ENCODE measurements at regions not wholly inside any gene's neighbourhood (a gene's known extent, or its start where the extent isn't known, plus 50 kb on each side); places are given as distances from the start of the nearest gene placed in this dataset.

DNA sequence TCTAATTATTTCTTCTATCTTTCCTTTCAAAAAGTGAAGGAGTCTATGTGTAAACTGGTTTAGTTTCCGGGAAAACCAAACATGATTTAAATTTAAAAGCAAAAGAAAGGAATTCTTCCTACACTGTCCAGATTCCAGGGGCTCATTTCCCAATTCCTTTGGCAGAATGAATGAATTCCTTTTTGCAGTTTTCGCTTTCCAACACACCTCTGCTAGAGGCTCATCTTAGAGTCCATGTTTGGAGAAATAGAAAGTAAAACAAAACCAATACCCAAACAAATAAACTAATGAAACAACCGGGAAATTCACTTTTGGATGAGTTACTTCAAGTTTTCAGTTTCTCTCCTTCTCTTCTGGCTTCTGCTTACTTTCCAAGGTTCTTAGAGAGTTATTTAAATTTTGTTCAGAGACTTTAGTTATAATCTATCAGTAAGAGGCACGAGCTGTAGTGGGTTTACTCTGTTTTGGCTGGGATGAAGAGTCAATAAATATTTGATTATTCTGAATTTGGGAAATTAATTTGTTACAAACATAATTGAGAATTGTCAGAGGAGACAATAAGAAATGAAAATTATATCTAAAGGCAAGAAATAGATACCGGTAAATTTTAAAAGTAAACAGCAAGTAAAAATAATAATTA, 365.0 kb upstream of the CDH9 start:
- DNase-seq (ENCODE audit: low spot score) = no peak

DNA sequence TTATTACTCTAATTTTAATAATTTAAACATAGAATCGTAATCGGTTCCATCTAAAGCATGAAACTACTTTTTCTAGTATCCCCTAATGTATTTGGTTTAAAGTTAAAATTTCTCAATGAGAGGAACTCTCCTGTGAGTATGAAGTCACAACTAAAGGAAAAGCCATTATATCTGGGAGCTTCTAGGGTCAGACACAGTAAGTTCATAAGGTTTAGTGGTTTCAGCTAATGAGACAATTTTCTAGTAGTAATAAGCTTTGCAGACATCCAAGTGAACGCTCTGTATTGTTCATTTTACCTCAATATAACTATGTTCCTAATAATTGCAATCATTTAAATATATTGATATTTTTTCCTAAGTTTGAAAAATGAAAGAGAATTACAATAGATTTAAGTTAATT, 364.4 kb upstream of the CDH9 start:
- DNase-seq (ENCODE audit: low spot score) = no peak

DNA sequence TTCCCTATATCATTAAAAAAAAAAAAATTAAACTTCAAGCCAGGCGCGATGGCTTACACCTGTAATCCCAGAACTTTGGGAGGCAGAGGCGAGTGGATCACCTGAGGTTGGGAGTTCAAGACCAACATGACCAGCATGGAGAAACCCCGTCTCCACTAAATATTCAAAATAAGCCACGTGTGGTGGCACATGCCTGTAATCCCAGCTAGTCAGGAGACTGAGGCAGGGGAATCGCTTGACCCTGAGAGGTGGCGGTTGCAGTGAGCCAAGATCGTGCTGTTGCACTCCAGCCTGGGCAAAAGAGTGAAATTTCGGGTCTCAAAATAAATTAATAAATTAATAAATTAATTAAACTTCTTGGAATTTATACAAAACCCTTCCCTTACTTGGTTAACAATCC, 358.6 kb upstream of the CDH9 start:
- no peak for DNase-seq (ENCODE audit: low spot score)

DNA sequence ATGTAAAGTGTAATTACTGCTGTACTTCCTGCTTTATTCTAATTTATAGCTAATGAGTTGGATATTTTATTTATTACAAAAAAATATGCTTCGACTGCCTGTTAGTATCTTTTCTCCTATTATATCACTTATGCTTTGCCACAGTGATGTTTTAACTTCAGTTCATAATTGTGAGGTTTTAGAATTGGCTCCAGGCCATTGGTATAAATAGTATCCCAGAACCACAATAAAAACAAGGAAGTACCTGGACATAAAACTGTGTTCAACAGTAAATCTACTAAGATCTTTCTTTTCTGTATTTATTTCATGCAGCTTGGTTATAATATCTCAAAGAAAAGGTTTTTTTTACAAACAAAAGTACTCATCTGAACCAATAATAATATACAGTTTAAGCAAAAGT, 354.3 kb upstream of the CDH9 start:
- no peak for DNase-seq (ENCODE audit: low spot score)

DNA sequence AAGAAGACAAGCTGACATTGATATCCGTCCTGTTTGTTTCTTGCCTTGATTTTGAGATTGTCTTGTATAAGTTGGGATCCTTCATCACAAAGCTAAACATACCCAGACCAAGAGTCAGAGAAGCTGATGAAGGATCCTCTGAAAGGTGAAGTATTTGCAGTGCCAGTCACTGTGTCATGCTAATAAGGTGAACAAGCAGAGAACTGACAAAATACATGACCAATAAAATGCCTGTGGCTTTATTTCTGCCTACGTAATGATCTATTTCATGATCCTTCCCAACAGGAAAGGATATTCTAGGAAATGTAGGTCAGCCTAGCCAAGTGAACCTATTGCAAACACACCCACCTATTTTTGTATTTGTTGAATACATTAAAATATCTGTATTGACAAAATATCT, 351.3 kb upstream of the CDH9 start:
- DNase-seq (ENCODE audit: low spot score) = no peak

DNA sequence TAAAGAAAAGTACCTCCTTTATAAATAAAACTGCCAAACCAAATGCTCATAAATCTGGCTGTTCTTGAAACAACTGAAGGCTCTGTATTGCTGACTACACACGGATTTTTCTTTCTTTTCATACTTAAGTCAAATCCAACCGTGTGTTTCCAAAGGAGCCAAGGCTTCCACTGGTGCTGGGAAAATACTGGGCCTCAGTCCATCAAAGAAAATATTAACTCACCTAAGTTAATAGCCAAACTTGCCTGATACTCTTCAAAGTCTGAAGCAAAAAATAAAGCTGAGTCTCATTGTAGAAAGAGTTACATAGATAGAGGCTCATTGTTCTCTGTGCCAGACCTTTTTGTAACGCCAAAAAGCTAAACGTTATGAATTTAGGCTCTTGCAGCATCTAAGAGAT, 350.4 kb upstream of the CDH9 start:
- no peak for DNase-seq (ENCODE audit: low spot score)

DNA sequence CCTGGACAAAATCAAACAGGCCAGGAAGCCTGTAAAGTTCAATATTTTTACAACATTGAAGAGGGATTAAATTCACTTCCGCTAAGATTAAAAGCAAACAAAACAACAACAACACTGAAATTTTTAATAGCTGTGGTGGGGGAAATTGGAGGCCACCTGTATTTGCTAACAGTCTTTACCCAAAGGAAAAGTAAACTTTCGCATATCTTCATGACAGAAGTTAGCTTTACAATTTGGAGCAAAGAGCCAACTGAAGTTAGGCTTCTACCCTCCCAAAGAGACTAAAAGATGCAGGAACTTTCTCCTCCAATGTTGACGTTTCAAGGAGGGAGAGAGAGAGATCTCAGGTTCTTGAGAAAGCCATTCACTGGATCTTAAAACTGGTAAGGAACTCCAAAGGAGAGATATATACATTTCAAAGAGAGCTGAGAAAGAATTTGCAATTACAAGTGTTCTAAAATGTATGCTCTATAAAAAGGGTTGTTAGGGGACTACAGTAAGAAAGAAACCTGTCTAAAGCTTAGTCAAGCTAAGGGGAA, 349.2 kb upstream of the CDH9 start:
- DNase-seq (ENCODE audit: low spot score) = no peak

DNA sequence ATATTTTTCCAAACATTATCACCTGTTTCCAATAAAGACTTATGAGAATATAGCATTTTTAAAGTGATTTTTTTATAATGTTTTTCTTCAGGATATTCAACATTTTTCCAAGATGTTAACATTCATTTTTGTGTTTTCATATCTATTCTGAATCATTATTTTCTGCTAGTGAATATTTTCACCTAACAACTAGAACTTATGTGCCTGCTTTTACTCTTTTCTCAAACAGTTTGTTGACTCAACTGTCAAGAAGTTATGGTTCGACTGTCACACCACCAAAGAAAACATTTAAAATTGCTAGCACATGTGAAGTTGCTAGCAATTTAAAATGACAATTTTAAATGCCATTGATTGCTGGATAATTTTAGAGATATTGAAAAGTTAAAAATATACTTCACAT, 343.3 kb upstream of the CDH9 start:
- no peak for DNase-seq (ENCODE audit: low spot score)

DNA sequence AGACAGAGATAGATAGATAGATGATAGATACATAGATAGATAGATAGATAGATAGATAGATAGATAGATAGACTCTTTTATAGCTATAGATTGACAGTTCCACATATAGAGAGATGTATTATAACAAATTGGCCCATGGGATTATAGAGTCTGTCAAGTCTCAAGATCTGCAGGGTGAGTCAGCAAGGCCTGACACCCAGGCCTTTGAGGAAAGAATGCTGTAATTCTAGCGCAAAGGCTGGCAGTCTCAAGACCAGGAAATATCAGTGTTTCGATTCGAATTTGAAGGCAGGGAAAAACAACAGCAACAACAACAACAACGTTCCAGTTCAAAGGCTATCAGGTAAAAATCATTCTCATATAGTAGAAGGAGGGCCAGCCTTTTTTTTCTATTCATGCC, 339.2 kb upstream of the CDH9 start:
- no peak for DNase-seq (ENCODE audit: low spot score)

DNA sequence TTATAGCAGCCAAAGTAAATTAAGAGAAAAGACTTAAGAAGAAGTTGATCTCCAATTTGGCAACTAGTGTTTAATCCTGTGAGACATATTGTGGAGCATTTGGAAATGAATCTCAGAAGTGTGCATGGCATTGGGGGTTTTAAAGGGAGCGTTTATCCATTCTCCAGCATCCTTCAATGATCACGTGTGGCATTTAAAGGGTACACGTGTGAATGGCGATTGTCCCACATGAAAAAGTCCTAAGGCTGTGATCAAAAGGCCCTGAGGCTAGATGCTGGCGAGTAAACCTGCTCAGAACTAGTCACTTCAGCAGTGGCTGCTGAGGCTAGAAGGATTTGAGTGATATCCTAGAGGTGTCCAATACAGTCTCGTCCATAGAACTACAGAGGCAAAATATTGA, 315.6 kb upstream of the CDH9 start:
- no peak for DNase-seq (ENCODE audit: low spot score)

DNA sequence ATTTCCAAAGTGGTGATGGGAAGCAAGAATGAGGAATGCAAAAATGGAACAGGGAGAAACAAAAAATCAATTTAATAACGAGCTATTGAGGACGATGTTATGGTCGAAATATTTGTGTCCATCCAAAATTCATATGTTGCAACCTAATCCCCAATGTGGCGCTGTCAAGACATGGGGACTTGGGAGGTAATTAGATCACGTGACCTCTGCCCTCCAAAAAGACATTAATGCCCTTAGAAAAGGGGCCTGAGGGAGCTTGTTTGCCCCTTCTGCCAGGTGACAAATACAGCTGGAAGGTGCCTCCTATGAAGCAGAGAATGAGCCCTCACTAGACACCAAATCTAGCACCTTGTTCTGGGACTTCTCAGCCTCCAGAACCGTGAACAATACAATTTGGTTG, 315.2 kb upstream of the CDH9 start:
- DNase-seq (ENCODE audit: low spot score) = no peak

DNA sequence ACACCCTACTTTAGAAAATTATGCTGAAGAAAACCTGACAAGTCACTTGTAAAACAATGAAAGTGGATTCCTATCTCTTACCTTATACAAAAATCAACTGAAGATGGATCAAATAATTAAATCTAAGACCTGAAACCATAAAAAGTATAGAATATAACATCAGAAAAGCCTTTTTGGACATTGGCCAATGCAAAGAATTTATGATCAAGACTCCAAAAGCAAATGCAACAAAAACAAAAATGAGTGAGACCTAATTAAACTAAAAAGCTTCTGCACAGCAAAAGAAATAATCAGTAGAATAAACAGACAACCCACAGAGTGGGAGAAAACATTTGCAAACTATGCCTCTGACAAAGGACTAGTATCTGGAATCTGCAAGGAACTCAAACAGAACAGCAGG, 303.0 kb upstream of the CDH9 start:
- no peak for DNase-seq (ENCODE audit: low spot score)

DNA sequence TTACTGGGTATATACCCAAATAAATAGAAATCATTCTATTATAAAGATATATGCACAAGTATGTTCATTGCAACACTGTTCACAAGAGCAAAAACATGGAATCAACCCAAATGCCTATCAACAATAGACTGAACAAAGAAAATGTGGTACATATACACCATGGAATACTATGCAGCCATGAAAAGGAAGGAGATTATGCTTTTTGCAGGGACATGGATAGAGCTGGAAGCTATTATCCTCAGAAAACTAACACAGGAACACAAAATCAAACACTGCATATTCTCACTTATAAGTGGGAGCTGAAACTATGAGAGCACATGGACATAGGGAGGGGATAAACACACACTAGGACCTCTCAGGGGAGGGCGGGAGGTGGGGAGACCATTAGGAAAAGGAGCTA, 298.4 kb upstream of the CDH9 start:
- DNase-seq (ENCODE audit: low spot score) = no peak

DNA sequence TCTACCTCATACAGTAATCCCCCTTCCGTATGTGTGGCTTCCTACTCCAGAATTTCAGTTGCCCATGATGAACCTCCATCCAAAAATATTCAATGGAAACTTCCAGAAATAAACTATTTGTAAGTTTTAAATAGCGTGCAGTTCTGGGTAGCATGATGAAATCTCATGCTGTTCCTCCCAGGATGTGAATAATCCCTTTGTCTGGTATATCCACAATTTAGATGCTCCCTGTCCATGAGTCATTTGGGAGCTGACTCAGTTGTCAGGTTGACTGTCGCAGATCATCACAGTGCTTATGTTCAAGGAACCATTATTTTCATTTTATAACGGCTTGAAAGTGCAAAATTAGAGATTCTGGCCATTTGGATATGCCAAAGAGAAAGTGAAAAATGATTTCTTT, 290.1 kb upstream of the CDH9 start:
- no peak for DNase-seq (ENCODE audit: low spot score)

DNA sequence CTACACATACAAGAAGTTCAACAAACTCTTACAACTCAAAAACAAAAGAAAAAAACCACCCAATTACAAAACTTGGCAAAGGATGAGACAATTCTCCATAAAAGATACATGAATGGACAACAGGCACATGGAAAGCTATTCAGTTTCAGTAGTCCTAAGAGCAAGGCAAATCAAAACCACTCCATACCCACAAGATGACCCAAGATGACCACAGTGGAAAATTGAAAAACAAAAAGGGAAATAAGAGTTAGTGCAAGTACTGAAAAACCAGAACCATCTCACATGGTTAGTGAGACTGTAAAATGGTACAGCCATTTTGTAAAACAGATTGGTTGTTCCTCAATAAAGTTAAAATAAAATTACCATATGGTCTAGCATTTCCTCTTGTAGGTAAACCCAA, 287.1 kb upstream of the CDH9 start:
- no peak for DNase-seq (ENCODE audit: low spot score)

DNA sequence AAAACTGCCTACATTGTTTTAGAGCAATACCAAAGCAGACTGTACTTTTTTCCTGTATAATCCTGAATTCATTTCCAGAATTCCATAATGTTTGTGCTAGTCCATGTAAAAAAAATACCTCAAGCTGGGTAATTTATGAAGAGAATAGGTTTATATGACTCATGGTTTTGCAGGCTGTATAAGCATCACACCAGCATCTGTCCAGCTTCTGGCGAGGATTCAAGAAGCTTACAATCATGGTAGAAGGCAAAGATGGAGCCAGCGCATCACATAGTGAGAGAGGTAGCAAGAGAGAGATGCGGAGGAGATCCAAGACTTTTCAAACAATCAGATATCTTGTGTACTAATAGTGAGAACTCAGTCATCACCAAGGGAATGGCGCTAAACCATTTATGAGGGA, 280.3 kb upstream of the CDH9 start:
- no peak for DNase-seq (ENCODE audit: low spot score)

DNA sequence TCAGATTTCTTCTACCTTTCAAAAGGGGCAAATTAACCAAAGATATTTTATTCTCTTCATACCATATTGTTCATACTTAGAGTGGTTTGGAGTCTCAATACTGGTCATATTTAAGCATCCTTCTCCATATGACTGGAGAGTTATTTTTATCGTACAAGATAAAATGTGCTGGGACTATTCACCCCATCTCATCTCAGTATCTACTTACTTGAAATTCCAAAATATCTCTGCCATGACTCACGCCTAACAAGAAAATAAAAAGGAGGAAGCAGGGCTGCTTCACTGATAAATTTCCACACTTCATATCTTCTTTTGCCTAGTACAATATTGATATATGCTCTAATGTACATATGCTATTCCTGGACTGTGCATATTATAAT, 277.9 kb upstream of the CDH9 start:
- DNase-seq (ENCODE audit: low spot score) = no peak

DNA sequence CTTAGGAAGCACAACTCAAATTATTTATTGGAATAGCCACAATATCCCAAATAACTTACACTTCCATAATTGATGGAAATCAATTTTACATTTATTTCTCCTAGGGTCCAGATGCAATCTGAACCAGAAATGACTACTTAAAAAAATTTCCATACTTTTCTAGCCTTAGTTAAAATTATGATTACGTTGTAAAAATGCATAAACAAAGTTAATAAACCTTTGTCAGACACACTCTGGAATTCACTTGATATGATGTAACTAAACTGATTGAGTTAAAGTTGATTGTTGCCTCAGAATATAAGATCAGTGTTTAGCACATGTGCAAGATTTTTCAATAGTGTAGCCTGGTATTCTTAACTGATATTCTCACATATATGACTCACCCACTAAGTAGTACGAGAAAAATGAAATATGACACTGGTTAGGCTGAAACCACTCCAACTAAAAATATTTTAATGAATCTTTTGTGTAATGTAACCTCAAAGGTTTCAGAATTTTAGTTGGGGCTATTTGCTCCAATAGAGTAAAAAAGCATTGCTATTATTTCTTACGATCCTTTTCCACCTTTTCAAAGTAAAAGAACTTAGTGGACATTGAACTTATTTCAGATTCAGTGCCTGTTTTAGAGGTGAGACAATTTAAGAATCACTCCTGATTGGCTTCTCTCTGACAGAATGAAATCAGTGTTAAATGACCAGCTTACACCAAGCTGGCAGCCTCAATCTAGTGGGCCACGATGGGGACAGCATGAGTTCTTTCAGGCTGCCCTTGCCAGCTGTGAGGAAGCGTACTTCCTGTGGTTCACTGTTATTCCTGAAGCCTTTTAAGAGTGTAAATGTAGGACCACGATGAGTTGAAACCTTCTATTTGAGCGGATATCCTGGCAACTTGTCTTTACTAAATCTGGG, 277.2 kb upstream of the CDH9 start:
- no peak for DNase-seq (ENCODE audit: low spot score)

DNA sequence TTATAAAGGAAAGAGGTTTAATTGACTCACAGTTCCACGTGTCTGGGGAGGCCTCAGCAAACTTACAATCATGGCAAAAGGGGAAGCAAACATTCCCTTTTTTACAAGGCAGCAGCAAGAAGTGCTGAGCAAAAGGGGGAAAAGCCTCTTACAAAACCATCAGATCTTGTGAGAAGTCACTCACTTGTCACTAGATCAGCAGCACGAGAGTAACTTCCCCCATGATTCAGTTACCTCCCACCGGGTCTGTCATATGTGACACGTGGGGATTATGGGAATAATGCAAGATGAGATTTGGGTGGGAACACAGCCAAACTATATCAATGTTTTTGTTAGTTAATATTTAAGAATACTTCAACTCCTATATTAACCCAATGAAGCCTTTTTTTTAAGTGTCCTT, 275.2 kb upstream of the CDH9 start:
- DNase-seq (ENCODE audit: low spot score) = no peak

DNA sequence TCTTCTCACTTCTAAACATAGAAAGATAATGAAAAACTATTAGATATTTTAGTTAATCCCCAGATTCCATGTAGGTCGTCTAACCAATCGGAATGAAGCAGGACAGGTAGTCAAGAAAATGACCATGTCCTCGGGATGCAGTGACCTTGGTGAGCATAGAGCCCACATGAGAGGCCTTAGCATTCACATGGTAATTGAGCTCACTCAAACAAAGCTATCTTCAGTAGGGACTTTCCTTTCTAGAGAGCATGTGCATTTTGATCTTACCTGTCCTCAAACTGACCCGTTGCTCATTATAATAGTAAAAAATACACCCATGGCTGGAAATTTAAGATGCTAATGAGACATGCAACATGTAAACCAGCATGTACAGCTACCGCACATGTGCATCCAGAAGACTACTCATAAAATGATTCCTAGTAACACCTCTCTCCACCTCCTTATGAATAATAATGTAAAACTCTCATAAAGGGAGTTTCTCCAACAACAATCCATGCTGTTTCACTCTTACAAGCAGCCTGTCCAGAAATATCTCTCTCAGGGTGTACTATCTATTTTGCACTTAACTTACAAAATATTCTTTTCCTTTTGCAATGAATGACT, 274.0 kb upstream of the CDH9 start:
- no peak for DNase-seq (ENCODE audit: low spot score)

DNA sequence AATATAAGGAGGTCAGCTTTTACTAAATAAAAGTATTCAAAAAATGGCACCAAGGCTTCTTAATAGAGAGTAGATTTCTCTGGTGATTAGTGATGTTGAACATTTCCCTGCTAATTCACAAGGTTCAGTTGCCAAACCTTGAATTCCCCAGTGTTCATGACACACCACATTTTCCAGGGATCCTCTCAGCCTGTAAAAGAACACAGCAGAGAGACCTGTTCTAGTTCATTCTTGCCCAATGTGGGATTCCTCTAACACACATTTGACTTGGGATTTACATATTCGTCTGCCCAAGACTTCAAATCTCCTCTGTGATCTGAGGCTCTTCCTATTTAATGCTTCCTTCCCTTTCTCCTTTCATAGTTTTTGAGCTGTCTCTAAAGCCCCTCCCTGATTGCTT, 273.2 kb upstream of the CDH9 start:
- no peak for DNase-seq (ENCODE audit: low spot score)

DNA sequence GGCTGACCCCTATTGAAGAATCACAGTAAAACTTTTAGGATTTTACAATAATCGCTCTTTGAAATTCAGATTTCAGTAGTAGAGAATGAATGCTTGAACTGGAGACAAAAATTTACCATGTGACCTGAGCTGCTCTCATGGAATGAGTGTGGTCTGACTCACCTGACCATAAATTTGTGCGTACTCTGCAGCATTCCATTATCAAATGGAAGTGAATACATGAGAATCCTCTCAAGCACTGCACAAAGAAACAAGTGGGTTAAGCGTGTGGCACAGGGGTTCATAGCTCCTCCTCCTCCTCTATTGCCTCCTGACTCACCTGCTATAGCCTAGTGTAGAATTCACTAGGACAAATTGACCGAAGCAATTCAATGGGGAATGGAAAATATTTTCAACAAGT, 269.8 kb upstream of the CDH9 start:
- no peak for DNase-seq (ENCODE audit: low spot score)

DNA sequence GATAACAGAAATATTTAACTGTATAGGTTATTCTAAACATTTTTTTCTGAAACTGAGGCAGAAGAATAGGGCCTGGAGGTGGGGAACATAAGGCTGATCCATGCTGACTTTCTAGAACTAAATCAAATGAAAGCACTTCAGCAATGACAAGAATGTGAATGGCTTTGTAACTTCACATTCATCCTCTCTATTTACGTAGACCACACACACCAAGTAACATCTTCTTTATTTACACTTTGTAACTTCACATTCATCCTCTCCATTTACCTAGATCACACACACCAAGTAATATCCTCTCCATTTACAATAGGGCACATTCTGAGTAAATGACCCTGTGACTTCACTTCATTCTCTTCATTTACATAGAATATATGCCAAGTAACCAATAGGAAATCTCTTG, 251.8 kb upstream of the CDH9 start:
- no peak for DNase-seq (ENCODE audit: low spot score)
